ENCODE measurements at regions not wholly inside any gene's neighbourhood (a gene's known extent, or its start where the extent isn't known, plus 50 kb on each side); places are given as distances from the start of the nearest gene placed in this dataset.

DNA sequence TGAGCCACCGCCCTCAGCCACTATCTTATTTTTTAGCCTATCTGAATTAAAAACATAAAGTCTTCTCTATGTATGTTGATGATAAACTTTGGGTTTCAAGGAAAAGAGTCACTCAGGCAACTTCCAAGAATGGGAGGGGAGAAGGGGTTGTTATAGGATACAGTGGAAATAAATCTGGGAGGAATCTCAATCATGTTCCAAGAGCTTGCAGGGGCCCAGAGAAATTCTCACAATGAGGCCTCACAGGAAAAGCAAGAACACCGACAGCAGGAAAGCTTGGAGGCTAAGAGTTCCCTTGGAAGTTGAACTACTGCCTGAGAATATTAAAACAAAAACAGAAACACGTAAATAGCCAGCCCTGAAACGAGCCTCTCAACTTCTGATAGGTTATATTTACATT, 384.6 kb upstream of the IGFBP7 start:
- no peak for TF ChIP-seq POLR2A (IDR thresholded peaks at IDR 0.05)
- TF ChIP-seq, protein P1, sequence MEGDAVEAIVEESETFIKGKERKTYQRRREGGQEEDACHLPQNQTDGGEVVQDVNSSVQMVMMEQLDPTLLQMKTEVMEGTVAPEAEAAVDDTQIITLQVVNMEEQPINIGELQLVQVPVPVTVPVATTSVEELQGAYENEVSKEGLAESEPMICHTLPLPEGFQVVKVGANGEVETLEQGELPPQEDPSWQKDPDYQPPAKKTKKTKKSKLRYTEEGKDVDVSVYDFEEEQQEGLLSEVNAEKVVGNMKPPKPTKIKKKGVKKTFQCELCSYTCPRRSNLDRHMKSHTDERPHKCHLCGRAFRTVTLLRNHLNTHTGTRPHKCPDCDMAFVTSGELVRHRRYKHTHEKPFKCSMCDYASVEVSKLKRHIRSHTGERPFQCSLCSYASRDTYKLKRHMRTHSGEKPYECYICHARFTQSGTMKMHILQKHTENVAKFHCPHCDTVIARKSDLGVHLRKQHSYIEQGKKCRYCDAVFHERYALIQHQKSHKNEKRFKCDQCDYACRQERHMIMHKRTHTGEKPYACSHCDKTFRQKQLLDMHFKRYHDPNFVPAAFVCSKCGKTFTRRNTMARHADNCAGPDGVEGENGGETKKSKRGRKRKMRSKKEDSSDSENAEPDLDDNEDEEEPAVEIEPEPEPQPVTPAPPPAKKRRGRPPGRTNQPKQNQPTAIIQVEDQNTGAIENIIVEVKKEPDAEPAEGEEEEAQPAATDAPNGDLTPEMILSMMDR (IDR thresholded peaks at IDR 0.05) = no peak
